GM21367 (cell line): ENCODE measurements at regions not wholly inside any gene's neighbourhood (a gene's known extent, or its start where the extent isn't known, plus 50 kb on each side); places are given as distances from the start of the nearest gene placed in this dataset.
"Not testable (repeated sequence)": the region's sequence is repeated elsewhere in the genome, so short reads cannot be mapped to it uniquely, and the experiment has no call there.

Experiments
- ATAC-seq: cut with Tn5 transposase; IDR thresholded peaks from one replicate; pipeline ENCODE4 v1.9.1; 2021; ENCODE audit not compliant: unreplicated experiment

- no peak for ATAC-seq
Measured at GRCh38 chr5:58207076-58207475, 252.8 kb downstream of the PLK2 start.

- no peak for ATAC-seq
Measured at GRCh38 chr5:58204966-58205365, 254.9 kb downstream of the PLK2 start.

GRCh38 chr5:58202941-58203444, 256.9 kb downstream of the PLK2 start:
- no peak for ATAC-seq

- ATAC-seq = no peak
Measured at GRCh38 chr5:58201922-58202648, 257.8 kb downstream of the PLK2 start.

- no peak for ATAC-seq
Measured at GRCh38 chr5:58200451-58200850, 259.4 kb downstream of the PLK2 start.

- no peak for ATAC-seq
Measured at GRCh38 chr5:58199087-58199486, 260.8 kb downstream of the PLK2 start.

GRCh38 chr5:58198330-58198729, 261.6 kb downstream of the PLK2 start:
- no peak for ATAC-seq

- no peak for ATAC-seq
Measured at GRCh38 chr5:58197875-58198274, 262.0 kb downstream of the PLK2 start.

GRCh38 chr5:58191443-58191842, 268.4 kb downstream of the PLK2 start:
- ATAC-seq = no peak

- no peak for ATAC-seq
Measured at GRCh38 chr5:58188262-58188651, 271.6 kb downstream of the PLK2 start.

- ATAC-seq = no peak
Measured at GRCh38 chr5:58187432-58188261, 272.2 kb downstream of the PLK2 start.

- ATAC-seq = no peak
Measured at GRCh38 chr5:58185801-58186200, 274.1 kb downstream of the PLK2 start.

GRCh38 chr5:58185397-58185796, 274.5 kb downstream of the PLK2 start:
- no peak for ATAC-seq

GRCh38 chr5:58184910-58185309, 275.0 kb downstream of the PLK2 start:
- ATAC-seq = no peak

- no peak for ATAC-seq
Measured at GRCh38 chr5:58183786-58184085, 276.1 kb downstream of the PLK2 start.

- no peak for ATAC-seq
Measured at GRCh38 chr5:58183078-58183785, 276.7 kb downstream of the PLK2 start.

GRCh38 chr5:58182287-58182841, 277.5 kb downstream of the PLK2 start:
- no peak for ATAC-seq

- no peak for ATAC-seq
Measured at GRCh38 chr5:58181578-58182286, 278.2 kb downstream of the PLK2 start.

GRCh38 chr5:58172946-58173345, 286.9 kb downstream of the PLK2 start:
- no peak for ATAC-seq

GRCh38 chr5:58165152-58165551, 294.7 kb downstream of the PLK2 start:
- ATAC-seq = no peak

- ATAC-seq = not testable (repeated sequence)
Measured at GRCh38 chr5:58161889-58162288, 298.0 kb downstream of the PLK2 start.
